GM04504 (cell line): ENCODE measurements at regions not wholly inside any gene's neighbourhood (a gene's known extent, or its start where the extent isn't known, plus 50 kb on each side); places are given as distances from the start of the nearest gene placed in this dataset.

Experiments used
- DNase-seq: peaks from one replicate; pipeline ENCODE4 v3.0.0-alpha.2; 2012; ENCODE audit warnings: low read depth

- peak; percentile 96 for DNase-seq
These were observed 279.3 kb upstream of the C2CD4B start for GRCh38 chr15:62444104-62445022.

GRCh38 chr15:62445244-62445643, 280.2 kb upstream of the C2CD4B start:
- no peak for DNase-seq

GRCh38 chr15:62446984-62447383, 281.9 kb upstream of the C2CD4B start:
- DNase-seq = no peak

GRCh38 chr15:62447742-62448141, 282.7 kb upstream of the C2CD4B start:
- no peak for DNase-seq

- DNase-seq = no peak
These were observed 284.6 kb upstream of the C2CD4B start for GRCh38 chr15:62449638-62450037.

GRCh38 chr15:62450061-62450460, 285.0 kb upstream of the C2CD4B start:
- no peak for DNase-seq

GRCh38 chr15:62452026-62452425, 286.9 kb upstream of the C2CD4B start:
- DNase-seq = no peak

- no peak for DNase-seq
These were observed 287.6 kb upstream of the C2CD4B start for GRCh38 chr15:62452667-62453066.

GRCh38 chr15:62453375-62453774, 288.3 kb upstream of the C2CD4B start:
- DNase-seq = no peak

GRCh38 chr15:62453981-62454380, 288.9 kb upstream of the C2CD4B start:
- no peak for DNase-seq

- DNase-seq = no peak
These were observed 289.6 kb upstream of the C2CD4B start for GRCh38 chr15:62454567-62455172.

GRCh38 chr15:62455441-62455921, 290.4 kb upstream of the C2CD4B start:
- DNase-seq = no peak

GRCh38 chr15:62456011-62456920, 291.2 kb upstream of the C2CD4B start:
- DNase-seq = no peak

GRCh38 chr15:62457100-62457499, 292.0 kb upstream of the C2CD4B start:
- no peak for DNase-seq

GRCh38 chr15:62459875-62460274, 294.8 kb upstream of the C2CD4B start:
- DNase-seq = no peak

- DNase-seq = no peak
These were observed 297.2 kb upstream of the C2CD4B start for GRCh38 chr15:62462268-62462667.

- DNase-seq = no peak
These were observed 297.6 kb upstream of the C2CD4B start for GRCh38 chr15:62462721-62463120.

GRCh38 chr15:62464705-62465104, 299.6 kb upstream of the C2CD4B start:
- no peak for DNase-seq

- DNase-seq = no peak
These were observed 300.1 kb upstream of the C2CD4B start for GRCh38 chr15:62465173-62465572.

- no peak for DNase-seq
These were observed 304.4 kb upstream of the C2CD4B start for GRCh38 chr15:62469478-62469873.

GRCh38 chr15:62469874-62470688, 305.0 kb upstream of the C2CD4B start:
- peak; percentile 79 for DNase-seq
